ENCODE measurements at regions not wholly inside any gene's neighbourhood (a gene's known extent, or its start where the extent isn't known, plus 50 kb on each side); places are given as distances from the start of the nearest gene placed in this dataset.
A peak's percentile ranks its signal among the peaks of the same experiment; 100 is the strongest.

DNA sequence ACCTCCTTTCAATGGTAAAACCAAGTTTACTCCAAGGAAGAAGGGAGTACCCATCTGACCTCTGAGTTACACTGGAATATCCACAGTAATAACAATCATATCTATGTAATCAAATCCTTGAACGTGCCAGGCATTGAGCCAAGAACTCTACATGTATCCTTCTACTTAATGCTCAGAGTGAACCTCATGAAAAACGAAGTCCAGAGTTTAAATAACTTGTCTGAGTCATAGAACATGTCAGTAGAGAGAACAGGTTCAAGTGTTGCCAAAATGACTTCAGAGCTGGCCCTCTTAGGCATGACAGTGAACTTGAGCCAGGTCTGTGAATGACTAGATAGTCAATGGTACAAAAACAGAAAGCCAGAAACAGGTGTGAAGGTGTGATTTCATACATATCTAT, 164.1 kb upstream of the ZNF618 start:
- Histone ChIP-seq H3K23me2 (ENCODE audit: low read depth, low read length) (no peaks in the 10 kb centered on the region), H3K36me3 (ENCODE audit: control insufficient read depth in 2 of 4, insufficient read depth in 4 of 4, low read length in 3 of 4) (no peaks in the 10 kb centered on the region), H3K56ac (replicated peaks; ENCODE audit: insufficient read length, low read depth, low read length) (no peak overlapping the region), H3K79me1 (ENCODE audit: low read depth, low read length) (no peaks in the 10 kb centered on the region), H3K4me1 (replicated peaks in 1 of 4; ENCODE audit: control insufficient read depth in 3 of 4, insufficient read depth in 4 of 4, low read length in 3 of 4) (peaks cover 0 to 3% (median 0%) of the 10 kb centered on the region in 4 experiments; a peak in 1 of 7 replicates), H3K4me3 (ENCODE audit: extremely low read depth in 1 of 4, insufficient read depth in 2 of 4, low read depth in 3 of 4, low read length in 4 of 4) (no peak overlapping the region), H2BK15ac (ENCODE audit: low read length) (no peak overlapping the region), H3K27ac (ENCODE audit: low read depth, low read length) (no peak overlapping the region), H3K23ac (ENCODE audit: insufficient read length) (no peak overlapping the region), H3K4me2 (ENCODE audit: insufficient read depth in 1 of 2, low read depth in 2 of 2, low read length in 2 of 2) (no peak overlapping the region), H2BK5ac (ENCODE audit: low read depth, low read length) (no peak overlapping the region), H4K91ac (replicated peaks; ENCODE audit: insufficient read length, low read length) (no peak overlapping the region), H3K18ac (ENCODE audit: extremely low read depth, low read length) (no peak overlapping the region), H2AK5ac (ENCODE audit: low read depth, low read length) (no peak overlapping the region), H4K5ac (ENCODE audit: insufficient read length, low read depth, low read length) (no peak overlapping the region), H4K20me1 (replicated peaks in 1 of 2; ENCODE audit: control insufficient read depth in 1 of 2, insufficient read depth in 2 of 2, low read length in 2 of 2) (no peaks in the 10 kb centered on the region), H2AFZ (ENCODE audit: low read length) (no peak overlapping the region), H2BK20ac (ENCODE audit: low read length) (no peak overlapping the region), H2BK120ac (replicated peaks; ENCODE audit: low read depth, low read length) (no peak overlapping the region), H3K9me3 (ENCODE audit: insufficient read depth in 2 of 2, low read depth in 1 of 2, low read length in 1 of 2) (peaks cover 7 to 9% of the 10 kb centered on the region in 2 experiments; a peak in 3 of 4 replicates), H3K27me3 (replicated peaks in 1 of 4; ENCODE audit: control insufficient read depth in 3 of 4, extremely low read depth in 1 of 4, insufficient read depth in 3 of 4, low read length in 3 of 4) (peaks cover 0 to 3% (median 0%) of the 10 kb centered on the region in 4 experiments; a peak in 1 of 7 replicates), H3K4ac (replicated peaks; ENCODE audit: insufficient read length, low read depth, low read length) (no peak overlapping the region), H3K9ac (replicated peaks in 1 of 4; ENCODE audit: extremely low read depth in 1 of 4, low read depth in 3 of 4, low read length in 3 of 4) (no peak overlapping the region), H3K14ac (ENCODE audit: insufficient read length) (no peak overlapping the region), H3K79me2 (ENCODE audit: control insufficient read depth in 1 of 2, insufficient read depth in 2 of 2, low read length in 2 of 2) (no peaks in the 10 kb centered on the region), H4K8ac (ENCODE audit: extremely low read depth, insufficient read depth, low read length) (no peak overlapping the region), H2BK12ac (ENCODE audit: low read depth, low read length) (no peak overlapping the region)
- ChIA-PET POLR2A (ENCODE audit: partially characterized antibody) (no interaction called here), CTCF (ENCODE audit: partially characterized antibody) (interaction anchor here (0.6 to 1.0 kb wide), 2 partner anchors 55 to 298 kb away, joined by 3 read pairs; no protein-coding TSS in a partner anchor)
- 93% methylated on average over 2 of the region's 2 CpGs; no CpG with 5 or more reads in 1 of the 2 experiments for whole genome bisulfite sequencing, 2 experiments (ENCODE audit: extremely low coverage in 1 of 2, insufficient coverage in 1 of 2, insufficient read length in 1 of 2, insufficient replicate concordance in 2 of 2, low coverage in 1 of 2, low lambda C conversion rate in 2 of 2, missing lambda C conversion rate in 1 of 2)
- FAIRE-seq (no peak), DNase-seq (ENCODE audit: low read depth in 1 of 2, low spot score in 2 of 2) (peak in 1 of 2 experiments; percentile 13)
